Dermis microvascular lymphatic vessel endothelial cell (primary cell): ENCODE measurements at regions not wholly inside any gene's neighbourhood (a gene's known extent, or its start where the extent isn't known, plus 50 kb on each side); places are given as distances from the start of the nearest gene placed in this dataset.
A peak's percentile ranks its signal among the peaks of the same experiment; 100 is the strongest.

Source experiments
- DNase-seq, 2 donors: peaks; one replicate each; pipeline versions ENCODE4 v3.0.0 to v3.0.0-alpha.2; 2010; ENCODE audit warnings: low read depth in 2 of 2

DNA sequence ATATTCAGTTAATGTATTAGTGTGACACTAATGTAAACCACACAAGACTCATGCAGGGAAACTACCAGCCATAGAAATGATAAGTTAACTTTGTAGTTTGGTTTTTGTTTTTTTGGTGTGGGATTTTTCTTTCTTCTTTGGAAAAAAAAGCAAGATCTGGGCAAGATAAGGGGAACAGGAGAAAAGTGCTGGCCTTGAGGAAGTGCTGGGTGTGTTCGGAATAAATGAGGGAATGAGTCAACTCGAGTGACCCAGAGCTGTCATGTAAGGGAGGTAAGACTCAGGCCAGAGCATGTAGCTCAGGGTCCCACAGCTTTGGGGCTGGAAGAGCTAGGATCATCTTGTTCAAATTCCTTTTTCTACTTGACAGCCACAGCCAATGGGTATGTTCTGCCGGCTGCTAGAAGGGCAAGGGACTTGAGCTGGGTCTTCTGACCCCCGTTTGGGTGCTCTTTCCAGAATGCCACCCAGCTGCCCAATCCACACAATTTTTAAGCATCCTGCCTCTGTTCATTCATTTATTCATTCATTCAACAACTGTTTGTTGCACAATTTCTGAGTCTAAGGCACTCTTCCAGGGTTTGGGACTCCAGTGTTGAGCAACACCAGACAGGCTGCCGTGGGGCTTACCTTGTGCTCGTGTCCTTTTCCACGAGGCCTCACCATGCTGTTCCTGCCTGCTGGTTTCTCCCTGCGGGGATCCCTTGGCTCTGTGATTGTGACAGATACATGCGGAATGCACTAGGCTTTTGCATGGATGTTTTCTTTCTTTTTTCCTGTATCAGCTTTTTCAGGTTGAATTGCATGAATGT lies 54.5 kb downstream of the CLDN34 start:
- DNase-seq: peak in 1 of 2 donors; percentile 58

DNA sequence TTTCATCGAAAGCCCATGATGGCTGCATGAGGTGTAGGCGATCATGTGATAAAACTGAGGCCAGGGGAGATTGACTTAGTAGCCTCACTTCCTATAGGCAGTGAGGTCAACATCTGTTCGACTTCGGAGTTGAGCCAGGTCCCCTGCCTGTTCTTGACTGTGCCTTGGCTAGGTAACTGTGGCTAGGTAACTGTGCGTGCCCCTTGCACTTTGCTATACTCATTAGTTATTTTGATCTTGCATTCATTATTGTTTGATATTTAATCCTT lies 55.0 kb downstream of the CLDN34 start:
- peak; percentile 55 to 75 for DNase-seq

DNA sequence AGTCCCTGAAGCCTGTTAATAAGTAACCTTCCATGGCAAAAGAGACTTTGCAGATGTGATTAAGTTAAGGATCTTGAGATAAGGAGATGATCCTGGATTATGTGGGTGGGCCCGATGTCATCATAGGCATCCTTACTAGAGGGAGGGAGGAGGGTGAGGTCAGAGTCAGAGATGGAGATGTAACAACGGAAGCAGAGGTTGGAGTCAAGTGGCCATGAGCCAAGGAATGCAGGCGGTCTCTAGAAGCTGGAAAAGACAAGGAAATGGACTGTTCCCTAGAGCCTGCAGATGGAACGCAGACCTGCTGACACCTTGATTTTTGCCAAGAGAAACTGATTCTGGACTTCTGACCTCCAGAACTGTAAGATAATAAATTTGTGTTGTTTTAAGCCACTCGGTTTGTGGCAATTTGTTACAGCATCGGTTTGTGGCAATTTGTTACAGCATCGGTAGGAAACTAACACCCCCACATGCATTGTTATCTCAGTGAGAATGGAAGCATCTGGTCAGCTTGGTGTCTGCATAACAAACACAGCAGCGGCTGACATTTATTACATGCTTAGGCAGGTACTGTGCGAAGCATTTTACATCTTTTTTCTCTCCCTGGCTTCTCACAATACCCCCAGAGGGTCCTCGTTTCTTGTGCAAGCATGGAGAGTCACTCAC lies 55.6 kb downstream of the CLDN34 start:
- peak; percentile 91 to 93 for DNase-seq

DNA sequence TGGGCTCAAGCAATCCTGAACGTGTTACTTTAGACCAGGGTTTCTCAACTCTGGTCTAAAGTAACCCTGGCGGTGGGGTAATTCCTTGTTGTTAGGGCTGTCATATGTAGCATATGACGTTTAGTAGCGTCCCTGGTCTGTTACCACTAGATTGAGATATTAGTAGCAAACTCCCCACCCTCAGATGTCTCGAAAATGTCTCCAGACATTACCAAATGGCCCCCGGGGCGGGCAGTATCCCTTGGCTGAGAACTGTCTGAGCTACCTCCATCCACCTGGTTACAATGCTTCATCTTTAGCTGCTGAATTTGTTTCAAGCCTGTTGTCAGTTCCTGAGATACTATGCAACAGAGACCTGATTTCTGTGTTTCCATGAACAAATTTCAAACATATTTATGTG lies 56.7 kb downstream of the CLDN34 start:
- no peak for DNase-seq

DNA sequence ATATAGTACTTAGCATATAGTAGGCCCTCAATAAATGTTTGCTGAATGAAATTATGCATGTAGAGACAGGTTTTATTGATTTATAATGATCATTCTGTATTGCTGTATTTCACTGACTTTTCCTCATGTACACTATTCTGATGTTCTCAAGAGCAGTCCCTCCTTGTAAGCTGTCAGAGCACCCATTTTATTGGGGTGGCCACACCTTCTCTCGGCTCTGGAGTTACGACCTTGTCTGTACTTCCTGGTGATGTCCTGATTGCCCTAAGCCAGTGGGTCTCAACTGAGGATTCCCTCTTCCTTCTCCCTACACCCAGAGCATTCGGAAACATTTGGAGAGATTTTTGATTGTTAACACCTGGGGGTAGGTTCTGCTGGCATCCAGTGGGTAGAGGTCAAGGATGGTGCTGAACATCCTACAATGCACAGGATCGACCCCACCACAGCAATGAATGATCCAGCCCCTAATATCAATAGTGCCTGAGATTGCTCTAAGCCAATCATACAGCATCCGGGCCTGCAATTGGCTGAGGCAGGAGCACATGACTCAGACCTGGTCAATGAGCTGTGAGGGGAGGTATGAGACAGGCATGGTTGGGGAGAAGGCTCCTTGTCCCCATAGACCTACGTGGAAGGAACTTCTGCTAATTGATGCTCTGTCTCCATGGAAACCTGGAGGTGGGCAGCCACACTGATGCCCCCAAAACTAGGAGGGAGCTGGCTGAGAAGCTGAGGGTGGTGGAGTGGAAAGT lies 58.8 kb downstream of the CLDN34 start:
- DNase-seq: no peak

DNA sequence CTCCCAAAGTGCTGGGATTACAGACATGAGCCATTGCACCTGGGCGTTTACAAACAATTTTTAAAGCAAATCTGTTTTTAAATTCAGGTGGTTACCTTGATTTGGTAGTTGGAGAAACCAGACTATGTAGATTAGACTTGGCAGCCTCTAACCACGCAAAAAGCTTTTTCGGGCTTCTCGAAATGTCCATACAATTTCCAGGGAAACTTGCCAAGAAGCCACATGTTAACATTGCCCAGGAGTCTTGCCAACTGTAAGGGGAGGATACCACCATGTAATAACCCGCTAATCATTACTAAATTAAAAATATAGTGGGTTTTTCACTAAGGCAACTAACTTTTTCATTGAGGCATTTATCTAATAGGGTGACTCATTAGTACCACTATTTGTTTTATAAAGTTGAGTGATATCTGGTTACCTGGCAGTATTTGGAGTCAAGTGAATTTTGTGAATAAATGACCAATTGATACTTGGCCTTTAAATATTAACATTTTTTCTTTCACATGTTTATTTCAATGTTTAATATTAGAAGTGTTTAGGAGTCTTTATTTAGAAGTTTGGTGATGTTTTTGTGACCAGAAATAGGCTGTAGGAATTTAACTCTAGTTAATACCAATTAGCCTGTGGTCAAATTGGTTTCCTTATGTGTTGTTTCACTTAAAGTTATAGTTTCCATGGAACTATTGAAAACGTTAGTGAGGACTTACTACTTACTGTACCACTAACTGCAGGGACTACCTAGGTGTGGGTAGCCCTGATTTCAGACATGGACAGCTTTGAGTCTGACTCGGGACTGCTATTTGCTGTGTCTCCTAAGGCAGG lies 61.3 kb downstream of the CLDN34 start:
- no peak for DNase-seq

DNA sequence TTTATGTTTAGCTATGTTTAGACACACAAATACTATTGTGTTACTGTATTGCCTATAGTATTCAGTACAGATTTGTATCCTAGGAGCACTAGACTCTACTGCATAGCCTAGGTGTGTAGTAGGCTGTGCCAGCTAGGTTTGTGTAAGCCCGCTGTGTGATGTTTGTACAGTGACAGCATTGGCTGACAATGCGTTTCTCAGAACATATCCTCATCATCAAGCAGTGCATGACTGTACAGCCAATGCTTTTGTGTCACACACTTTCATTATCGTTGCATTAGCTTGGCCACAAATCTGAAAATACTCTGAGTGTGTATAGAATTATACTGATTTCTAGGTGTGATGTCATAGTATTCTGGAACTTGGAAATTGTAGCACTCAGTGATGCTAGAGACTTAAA lies 63.4 kb downstream of the CLDN34 start:
- DNase-seq: peak in 1 of 2 donors; percentile 40

DNA sequence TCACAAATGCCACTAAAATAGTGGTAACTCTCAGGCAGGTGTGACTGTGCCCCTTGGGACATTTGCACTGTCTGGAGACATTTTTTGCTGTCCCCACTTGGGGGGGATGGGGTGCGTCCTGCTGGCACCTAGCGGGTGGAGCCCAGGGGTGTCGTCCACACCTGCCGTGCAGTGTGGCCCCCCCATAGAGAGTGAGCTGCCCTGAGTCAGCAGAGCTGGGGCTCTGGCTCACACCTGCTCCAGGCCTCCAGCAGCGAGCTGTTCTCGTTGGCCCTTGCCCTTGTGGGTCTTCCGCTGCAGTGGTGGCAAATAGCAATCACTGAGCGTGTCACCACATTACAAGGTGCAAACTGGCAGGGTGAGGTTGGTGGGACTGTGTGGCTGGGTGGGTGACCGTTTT lies 64.6 kb downstream of the CLDN34 start:
- DNase-seq: no peak

DNA sequence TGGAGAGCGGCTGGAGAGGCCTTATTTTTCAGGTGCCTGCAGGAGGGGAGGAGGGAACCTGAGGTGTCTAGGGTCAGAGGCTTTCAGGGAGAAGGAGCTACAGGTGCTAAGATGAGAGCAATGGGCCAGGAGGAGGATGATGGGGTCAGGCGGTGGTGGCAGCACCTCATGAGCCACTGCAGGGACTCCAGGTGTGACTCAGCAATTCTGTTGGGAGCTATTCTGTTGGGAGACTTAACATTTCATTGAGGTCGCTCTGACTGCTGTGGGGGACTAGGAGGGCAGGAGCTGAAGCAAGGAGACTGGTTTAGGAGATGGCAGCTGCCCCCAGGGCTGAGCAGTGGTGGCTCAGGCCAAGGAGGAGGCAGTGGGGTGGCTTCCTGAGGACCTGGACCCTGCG lies 65.0 kb downstream of the CLDN34 start:
- DNase-seq: no peak

DNA sequence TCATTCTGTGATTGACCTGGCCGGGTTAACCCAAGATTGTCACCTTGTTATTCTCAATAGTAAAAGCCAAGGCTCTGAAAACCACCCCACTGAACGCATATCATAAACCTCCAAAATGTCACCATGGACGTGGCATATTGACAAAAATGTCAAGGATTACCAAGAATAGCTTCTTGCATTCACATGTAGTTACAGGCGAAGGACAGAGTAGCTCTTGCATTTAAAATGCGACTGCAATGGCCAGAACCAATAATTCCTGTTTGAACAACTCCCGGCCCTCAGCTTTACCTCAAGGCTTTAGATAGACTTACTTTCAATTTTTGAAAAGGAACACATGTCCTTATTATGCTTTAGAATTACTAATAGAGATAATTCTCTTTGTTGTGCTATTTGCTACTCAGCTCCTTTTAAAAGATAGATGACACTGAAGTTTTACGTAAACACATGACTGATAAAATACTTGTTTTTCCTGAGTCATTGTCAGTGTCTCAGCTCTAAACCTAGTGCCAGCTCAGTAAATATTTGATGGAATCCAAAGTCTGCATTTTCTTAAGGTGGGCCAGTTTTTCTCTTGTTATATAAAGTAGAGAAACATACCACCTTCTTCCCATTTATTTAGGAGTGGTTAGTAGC lies 66.3 kb downstream of the CLDN34 start:
- DNase-seq: no peak

DNA sequence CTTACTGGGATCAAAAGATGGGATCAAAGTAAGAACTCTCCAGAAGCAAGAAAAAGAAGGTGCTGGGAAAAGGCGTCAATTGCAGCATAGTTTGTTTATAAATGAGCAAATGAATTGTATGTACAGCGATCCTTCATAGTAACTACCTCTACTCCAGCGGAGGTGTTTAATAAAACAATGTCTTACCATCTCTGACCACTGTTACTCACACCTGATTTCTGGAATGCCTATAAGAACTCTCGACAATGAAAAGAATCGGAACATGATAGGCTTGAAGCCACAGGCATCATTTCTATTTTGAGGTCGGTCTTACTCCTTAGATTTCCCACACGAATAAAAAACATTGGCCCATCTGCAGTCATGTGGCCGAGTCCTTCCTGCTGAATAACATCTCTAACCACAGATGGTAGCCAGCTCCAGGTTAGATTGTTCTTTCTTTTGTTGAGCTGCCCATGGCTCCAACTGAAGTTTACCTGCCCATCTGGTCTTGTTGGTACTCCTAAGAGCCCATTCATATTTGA lies 67.6 kb downstream of the CLDN34 start:
- DNase-seq: no peak

DNA sequence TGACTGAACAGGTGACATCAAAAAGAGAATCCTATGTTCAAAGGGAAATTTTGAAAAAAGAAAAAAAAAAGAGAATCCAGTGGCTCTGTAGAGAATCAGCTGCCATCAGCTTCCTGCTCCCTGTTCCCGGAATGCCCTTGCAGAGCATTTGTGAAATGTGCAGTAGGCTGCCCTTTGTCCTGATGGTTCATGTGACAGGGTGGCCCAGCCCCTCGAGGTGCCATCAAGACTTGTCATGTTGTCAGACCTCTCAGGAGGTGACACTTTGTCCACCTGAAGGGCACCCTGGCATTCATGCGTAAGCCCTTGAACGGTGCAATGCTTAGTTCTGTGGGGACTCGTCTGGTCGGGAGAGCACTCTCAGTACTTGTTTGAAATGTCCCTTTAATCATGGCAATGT lies 71.4 kb downstream of the CLDN34 start:
- DNase-seq: no peak

DNA sequence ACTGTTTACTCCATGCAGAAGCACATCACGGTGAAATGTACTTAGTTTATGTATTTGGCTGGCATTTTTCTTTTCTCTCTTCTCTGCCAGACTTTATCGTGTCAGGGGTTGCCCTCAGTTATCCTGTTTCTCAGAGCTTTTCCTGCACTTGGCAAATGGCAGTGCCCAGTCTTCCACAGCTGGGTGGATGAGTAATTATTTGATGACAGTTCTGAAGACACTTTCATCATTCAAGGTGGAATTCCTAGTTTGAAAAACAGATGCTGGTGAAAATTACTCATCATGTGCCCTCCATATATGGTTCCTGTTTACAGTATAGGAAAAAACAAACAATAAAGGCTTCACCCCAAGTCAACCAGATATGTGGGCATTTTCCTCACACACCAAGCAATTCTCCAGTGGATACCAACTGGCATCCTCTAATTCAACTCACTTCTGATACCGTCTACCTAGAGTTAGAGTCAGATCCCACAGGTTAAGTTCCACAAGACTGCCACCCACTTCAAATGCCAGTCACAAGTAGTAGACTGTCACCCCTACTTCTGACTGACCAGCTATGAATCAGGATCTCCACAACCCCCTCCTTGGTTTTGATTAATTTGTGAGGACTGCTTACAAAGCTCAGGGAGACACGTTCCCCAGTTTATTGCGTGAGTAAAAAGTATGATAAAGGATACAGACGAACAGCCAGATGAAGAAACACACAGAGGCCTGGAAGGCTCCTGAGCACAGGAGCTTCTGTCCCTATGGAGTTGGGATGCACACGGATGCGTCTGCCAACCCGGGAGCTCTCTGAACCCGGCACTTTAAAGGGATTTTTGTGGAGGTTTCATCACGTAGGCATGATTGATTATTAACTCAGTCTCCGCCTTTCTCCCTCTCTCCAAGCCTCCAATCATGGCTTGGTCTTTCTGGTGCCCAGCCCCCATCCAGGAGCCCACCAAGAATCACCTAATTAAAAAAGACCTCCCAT lies 72.9 kb downstream of the CLDN34 start:
- peak in 1 of 2 donors; percentile 71 for DNase-seq

DNA sequence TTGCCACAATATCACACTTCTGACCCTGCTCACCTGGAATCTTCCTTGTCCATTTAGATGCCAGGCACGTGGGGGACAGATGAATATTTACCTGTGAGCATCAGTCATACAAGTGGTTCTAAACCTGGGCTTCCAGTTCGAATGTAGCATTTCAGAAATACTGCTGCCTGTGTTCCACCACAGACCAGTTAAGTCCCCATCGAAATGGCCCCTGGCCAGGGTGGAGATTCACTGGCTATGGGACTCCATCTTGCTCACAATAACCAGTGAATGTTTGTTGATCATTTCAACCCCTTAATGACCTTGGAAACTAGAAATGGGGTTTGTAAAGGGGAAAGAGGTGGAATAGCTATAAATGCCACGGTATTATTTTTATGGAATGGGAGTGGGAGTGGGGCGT lies 73.8 kb downstream of the CLDN34 start:
- DNase-seq: no peak

DNA sequence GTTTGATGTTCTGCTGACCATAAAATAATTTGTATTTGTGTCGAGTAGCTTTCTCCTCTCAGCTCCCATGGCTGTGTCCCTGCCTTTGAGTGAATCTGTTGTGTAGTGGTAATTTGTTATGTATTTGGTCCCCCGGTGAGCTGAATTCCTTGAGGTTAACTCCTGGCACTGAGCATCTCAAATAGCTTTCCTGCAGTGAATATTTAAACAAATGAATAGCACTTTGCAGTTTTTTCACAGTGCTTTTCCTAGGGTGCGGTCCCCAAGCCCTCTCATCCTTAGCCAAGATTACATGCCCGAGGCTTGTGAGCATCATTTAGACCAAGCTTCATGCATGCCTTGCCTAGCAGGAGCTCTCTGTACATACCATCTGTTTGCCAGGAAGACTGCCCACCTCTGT lies 74.2 kb downstream of the CLDN34 start:
- DNase-seq: no peak

DNA sequence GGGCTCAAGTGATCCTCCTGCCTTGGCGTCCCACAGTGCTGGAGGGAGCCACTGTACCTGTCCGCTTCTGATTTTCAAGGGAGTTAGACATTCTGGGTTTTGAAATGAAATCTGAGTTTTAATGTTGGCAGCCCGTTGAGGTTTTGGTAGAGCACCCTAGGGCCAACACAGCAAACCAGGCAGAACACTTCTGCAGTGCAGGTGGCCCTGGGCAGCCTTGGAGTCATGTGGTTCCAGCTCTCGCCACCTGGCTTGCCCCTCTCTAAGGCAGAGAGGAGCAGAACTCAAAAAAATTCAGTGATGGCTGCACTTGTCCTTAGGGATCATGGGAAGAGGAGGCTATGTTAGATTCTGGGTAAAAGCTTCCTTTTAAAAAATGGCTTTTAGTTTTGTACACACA lies 74.9 kb downstream of the CLDN34 start:
- DNase-seq: no peak

DNA sequence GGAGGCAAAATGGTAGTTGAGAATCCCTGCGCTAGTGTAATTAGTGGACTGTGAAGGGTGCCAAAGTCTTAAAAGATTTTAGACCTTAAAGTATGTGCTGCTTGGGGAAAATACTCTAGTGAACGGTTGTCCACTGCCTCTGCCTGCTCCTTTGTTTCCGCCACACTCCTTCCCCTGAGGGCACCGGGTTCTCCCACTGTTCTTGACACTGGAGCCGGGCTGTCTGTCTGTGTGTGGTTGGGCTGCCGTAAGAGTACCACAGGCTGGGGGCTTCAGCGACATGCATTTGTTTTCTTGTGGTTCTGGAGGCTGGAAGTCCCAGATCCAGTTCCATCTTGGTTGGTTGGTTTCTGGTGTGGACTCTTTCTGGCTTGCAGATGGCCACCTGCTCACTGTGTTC lies 76.2 kb downstream of the CLDN34 start:
- no peak for DNase-seq

DNA sequence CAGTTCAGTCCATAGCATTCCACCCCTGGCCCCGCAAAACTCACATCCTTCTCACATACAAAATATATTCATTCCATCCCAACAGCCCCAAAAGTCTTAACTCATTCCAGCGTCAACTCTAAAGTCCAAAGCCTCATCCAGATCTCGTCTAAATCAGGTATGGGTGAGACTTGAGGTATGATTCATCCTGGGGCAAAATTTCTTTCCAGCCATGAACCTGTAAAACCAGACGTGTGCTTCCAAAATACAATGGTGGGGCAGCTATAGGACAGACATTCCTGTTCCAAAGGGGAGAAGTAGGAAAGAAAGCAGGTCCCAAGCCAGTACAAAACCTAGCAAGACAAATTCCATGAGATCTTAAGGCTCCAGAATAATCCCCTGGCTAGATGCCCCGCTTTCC lies 76.9 kb downstream of the CLDN34 start:
- DNase-seq: no peak

DNA sequence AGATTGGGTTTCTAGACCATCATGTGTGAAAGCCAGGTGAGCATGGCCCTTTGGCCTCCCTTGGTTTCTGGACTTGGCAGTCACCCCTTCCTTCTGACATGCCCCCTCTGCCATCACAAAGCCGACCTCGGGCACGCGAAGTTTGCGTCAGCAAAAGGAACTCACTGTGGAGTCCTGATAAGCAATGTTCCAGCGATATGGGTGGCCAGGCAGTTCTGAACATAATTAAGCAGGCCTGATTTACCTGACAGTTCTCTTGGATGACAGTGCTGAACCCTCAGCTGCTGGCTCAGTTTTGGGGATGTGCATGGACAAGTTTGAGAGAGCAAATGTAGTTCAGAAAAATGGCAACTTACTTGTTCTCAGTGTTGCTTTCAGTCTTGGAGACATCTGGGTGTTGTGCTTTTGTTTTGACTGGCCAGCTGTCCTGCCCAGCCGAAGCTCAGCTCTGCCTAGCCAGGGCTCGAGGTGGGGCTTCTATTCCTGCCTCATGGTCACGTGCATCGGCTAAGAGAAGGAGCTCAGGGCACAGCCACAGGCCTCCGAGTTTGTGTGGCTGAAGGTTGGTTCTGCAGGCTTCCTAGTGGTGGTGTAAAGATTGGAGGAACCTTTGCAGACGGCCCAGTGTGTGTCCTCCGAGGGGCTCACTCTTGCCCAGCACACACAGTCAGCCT lies 78.3 kb downstream of the CLDN34 start:
- DNase-seq: peak; percentile 15 to 66
